ENCODE measurements at regions not wholly inside any gene's neighbourhood (a gene's known extent, or its start where the extent isn't known, plus 50 kb on each side); places are given as distances from the start of the nearest gene placed in this dataset.
"Not testable (repeated sequence)": the region's sequence is repeated elsewhere in the genome, so short reads cannot be mapped to it uniquely, and the experiment has no call there.

DNA sequence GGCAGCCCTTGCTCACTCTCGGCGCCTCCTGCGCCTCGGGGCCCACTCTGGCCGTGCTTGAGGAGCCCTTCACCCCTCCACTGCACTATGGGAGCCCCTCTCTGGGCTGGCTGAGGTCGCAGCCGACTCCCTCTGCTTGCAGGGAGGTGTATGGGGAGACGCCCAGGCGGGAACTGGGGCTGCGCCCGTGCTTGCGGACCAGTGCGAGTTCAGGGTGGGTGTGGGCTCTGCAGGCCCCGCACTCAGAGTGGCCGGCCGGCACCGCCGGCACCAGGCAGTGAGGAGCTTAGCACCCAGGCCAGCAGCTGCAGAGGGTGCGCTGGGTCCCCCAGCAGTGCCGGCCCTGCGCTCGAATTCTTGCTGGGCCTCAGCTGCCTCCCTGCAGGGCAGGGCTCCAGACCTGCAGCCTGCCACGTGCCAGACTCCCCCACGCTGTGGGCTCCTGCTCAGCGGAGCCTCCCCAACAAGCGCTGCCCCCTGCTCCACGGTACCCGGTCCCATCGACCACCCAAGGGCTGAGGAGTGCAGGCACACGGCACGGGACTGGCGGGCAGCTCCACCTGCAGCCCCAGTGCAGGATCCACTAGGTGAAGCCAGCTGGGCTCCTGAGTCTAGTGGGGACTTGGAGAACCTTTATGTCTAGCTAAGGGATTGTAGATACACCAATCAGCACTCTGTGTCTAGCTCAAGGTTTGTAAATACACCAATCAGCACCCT is 54.0 kb upstream of the WWC2 start:
- ATAC-seq; RAD21 ChIA-PET (ENCODE audit: low non-redundant PET in 1 of 2, low total read pairs in 2 of 2, uncharacterized antibody in 2 of 2, unreplicated experiment in 2 of 2); H3K9ac ChIP-seq (ENCODE audit: low read length); H3K4me2 ChIP-seq (ENCODE audit: low read length); H3K27ac ChIP-seq (ENCODE audit: low read depth, low read length); CTCF ChIA-PET; H3K79me2 ChIP-seq (ENCODE audit: insufficient read depth, low read length); POLR2A ChIA-PET; H3K9me3 ChIP-seq (ENCODE audit: control insufficient read depth in 1 of 2, insufficient read depth in 1 of 2, low read depth in 1 of 2, low read length in 2 of 2); H3K27me3 ChIP-seq (ENCODE audit: insufficient read depth, low read length); H3K4me1 ChIP-seq (ENCODE audit: control insufficient read depth in 1 of 2, insufficient read depth in 2 of 2, low read length in 2 of 2); intact Hi-C loops (cut with micrococcal nuclease); BruUV-seq (replicated peaks); H3K4me3 ChIP-seq (replicated peaks in 1 of 2; ENCODE audit: low read depth in 1 of 2, low read length in 2 of 2); H3K9me2 ChIP-seq (ENCODE audit: insufficient read depth); H4K20me1 ChIP-seq (ENCODE audit: insufficient read depth); H2AFZ ChIP-seq (ENCODE audit: low read depth, low read length, poor library complexity, severe bottlenecking); H3K36me3 ChIP-seq (ENCODE audit: control insufficient read depth in 1 of 2, insufficient read depth in 2 of 2, low read length in 2 of 2); DNase-seq (ENCODE audit: low read depth, low spot score): not testable (repeated sequence)

- no peaks in the 10 kb centered on the region for H3K9me2 ChIP-seq (ENCODE audit: insufficient read depth)
- no peaks in the 10 kb centered on the region for H3K27me3 ChIP-seq (ENCODE audit: insufficient read depth, low read length)
- ChIA-PET POLR2A (no interaction called here), RAD21 (ENCODE audit: low non-redundant PET in 1 of 2, low total read pairs in 2 of 2, uncharacterized antibody in 2 of 2, unreplicated experiment in 2 of 2) (no interaction called here), CTCF (no interaction called here)
- no peak overlapping the region for H3K9ac ChIP-seq (ENCODE audit: low read length)
- no peak overlapping the region for H3K4me2 ChIP-seq (ENCODE audit: low read length)
- H3K9me3 ChIP-seq (ENCODE audit: control insufficient read depth in 1 of 2, insufficient read depth in 1 of 2, low read depth in 1 of 2, low read length in 2 of 2), result no peaks in the 10 kb centered on the region
- BruUV-seq (replicated peaks), result no TSS peak
- DNase-seq (ENCODE audit: low read depth, low spot score), result no peak
- ATAC-seq, result no peak
- H3K79me2 ChIP-seq (ENCODE audit: insufficient read depth, low read length), result no peaks in the 10 kb centered on the region
- H3K27ac ChIP-seq (ENCODE audit: low read depth, low read length), result no peak overlapping the region
- H4K20me1 ChIP-seq (ENCODE audit: insufficient read depth), result no peaks in the 10 kb centered on the region
- H3K4me3 ChIP-seq (replicated peaks in 1 of 2; ENCODE audit: low read depth in 1 of 2, low read length in 2 of 2), result no peak overlapping the region
- H3K36me3 ChIP-seq (ENCODE audit: control insufficient read depth in 1 of 2, insufficient read depth in 2 of 2, low read length in 2 of 2), result no peaks in the 10 kb centered on the region
- intact Hi-C loops (cut with micrococcal nuclease), result no loop called here
- TF ChIP-seq SIN3A (IDR thresholded peaks at IDR 0.05; ENCODE audit: low read depth), result no peak
- no peak for TF ChIP-seq EZH2phosphoT487 (IDR thresholded peaks at IDR 0.05; ENCODE audit: borderline replicate concordance)
- no peak for TF ChIP-seq YY1 (IDR thresholded peaks at IDR 0.05; ENCODE audit: extremely low read depth, insufficient replicate concordance, low read depth, low read length)
- TF ChIP-seq ZFX (IDR thresholded peaks at IDR 0.05), result no peak
- no peak for TF ChIP-seq EZH2 (IDR thresholded peaks at IDR 0.05)
- TF ChIP-seq, protein P1, sequence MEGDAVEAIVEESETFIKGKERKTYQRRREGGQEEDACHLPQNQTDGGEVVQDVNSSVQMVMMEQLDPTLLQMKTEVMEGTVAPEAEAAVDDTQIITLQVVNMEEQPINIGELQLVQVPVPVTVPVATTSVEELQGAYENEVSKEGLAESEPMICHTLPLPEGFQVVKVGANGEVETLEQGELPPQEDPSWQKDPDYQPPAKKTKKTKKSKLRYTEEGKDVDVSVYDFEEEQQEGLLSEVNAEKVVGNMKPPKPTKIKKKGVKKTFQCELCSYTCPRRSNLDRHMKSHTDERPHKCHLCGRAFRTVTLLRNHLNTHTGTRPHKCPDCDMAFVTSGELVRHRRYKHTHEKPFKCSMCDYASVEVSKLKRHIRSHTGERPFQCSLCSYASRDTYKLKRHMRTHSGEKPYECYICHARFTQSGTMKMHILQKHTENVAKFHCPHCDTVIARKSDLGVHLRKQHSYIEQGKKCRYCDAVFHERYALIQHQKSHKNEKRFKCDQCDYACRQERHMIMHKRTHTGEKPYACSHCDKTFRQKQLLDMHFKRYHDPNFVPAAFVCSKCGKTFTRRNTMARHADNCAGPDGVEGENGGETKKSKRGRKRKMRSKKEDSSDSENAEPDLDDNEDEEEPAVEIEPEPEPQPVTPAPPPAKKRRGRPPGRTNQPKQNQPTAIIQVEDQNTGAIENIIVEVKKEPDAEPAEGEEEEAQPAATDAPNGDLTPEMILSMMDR (IDR thresholded peaks at IDR 0.05 in 2 of 3, conservative IDR thresholded peaks at IDR 0.05 in 1 of 3; ENCODE audit: borderline replicate concordance in 1 of 3, insufficient read depth in 1 of 3, low read depth in 2 of 3, low read length in 2 of 3), result no peak
- no peak for TF ChIP-seq ELF1 (IDR thresholded peaks at IDR 0.05; ENCODE audit: borderline replicate concordance, low read depth)
- no peaks in the 10 kb centered on the region for H3K4me1 ChIP-seq (ENCODE audit: control insufficient read depth in 1 of 2, insufficient read depth in 2 of 2, low read length in 2 of 2)
- H2AFZ ChIP-seq (ENCODE audit: low read depth, low read length, poor library complexity, severe bottlenecking), result no peak overlapping the region
Measured at GRCh38 chr4:183038436-183038835, 60.6 kb upstream of the WWC2 start.
